Natural killer cell (primary cell): ENCODE measurements at regions not wholly inside any gene's neighbourhood (a gene's known extent, or its start where the extent isn't known, plus 50 kb on each side); places are given as distances from the start of the nearest gene placed in this dataset.

Experiments used
- ATAC-seq, 3 donors: fragments of 150-1000 bp in 2 of 3; fragments of 200-7000 bp in 1 of 3; cut with Tn5 transposase; 1 replicate in 1 of 3; 2 replicates in 2 of 3; pipeline ENCODE4 v1.10.0; 2021; ENCODE audit warnings: mild to moderate bottlenecking in 2 of 3, moderate library complexity in 2 of 3
- DNase-seq, 2 donors: peaks; one replicate each; pipeline versions ENCODE4 v3.0.0 to v3.0.0-alpha.2; 2013 to 2021; ENCODE audit warnings: mixed read lengths in 1 of 2
- H3K27ac ChIP-seq: one replicate; pipeline ENCODE4 v1.5.1; 2013; ENCODE audit warnings: mild to moderate bottlenecking, low read length
- H3K27me3 ChIP-seq: one replicate; pipeline ENCODE4 v1.6.1; 2013; ENCODE audit warnings: low read length; ENCODE audit not compliant: control insufficient read depth, insufficient read depth
- H3K36me3 ChIP-seq: one replicate; pipeline ENCODE4 v1.6.1; 2013; ENCODE audit warnings: low read length; ENCODE audit not compliant: control insufficient read depth, insufficient read depth
- H3K4me1 ChIP-seq: one replicate; pipeline ENCODE4 v1.6.1; 2013; ENCODE audit warnings: low read length; ENCODE audit not compliant: control insufficient read depth, insufficient read depth
- H3K4me3 ChIP-seq: one replicate; pipeline ENCODE4 v1.5.1; 2013; ENCODE audit warnings: low read length
- H3K9me3 ChIP-seq: one replicate; pipeline ENCODE4 v1.6.1; 2013; ENCODE audit warnings: low read length; ENCODE audit not compliant: control insufficient read depth, insufficient read depth
- H3K27ac Mint-ChIP-seq, 2 donors: one replicate each; pipeline ENCODE4 v1.8.0; 2022; ENCODE audit warnings: mild to moderate bottlenecking in 2 of 2, mixed read lengths in 2 of 2, moderate library complexity in 1 of 2
- H3K27me3 Mint-ChIP-seq, 2 donors: one replicate each; pipeline ENCODE4 v1.8.0; 2022; ENCODE audit warnings: low read depth in 2 of 2, mixed read lengths in 2 of 2
- H3K36me3 Mint-ChIP-seq: one replicate; pipeline ENCODE4 v1.8.0; 2022; ENCODE audit warnings: mixed read lengths
- H3K4me1 Mint-ChIP-seq, 2 donors: one replicate each; pipeline ENCODE4 v1.8.0; 2022; ENCODE audit warnings: mixed read lengths in 2 of 2
- H3K4me3 Mint-ChIP-seq: one replicate; pipeline ENCODE4 v1.8.0; 2022; ENCODE audit warnings: mild to moderate bottlenecking, moderate library complexity, mixed read lengths
- H3K9me3 Mint-ChIP-seq, 2 donors: one replicate each; pipeline ENCODE4 v1.8.0; 2022; ENCODE audit warnings: mixed read lengths in 2 of 2
- WGBS: methylation state at CpG from one replicate; pipeline ENCODE4 v1.1.7; 2013; ENCODE audit warnings: missing lambda C conversion rate; ENCODE audit not compliant: insufficient coverage; 5-methylcytosine and 5-hydroxymethylcytosine counted together
- intact Hi-C: fragments of 100-400 bp; cut with micrococcal nuclease; formaldehyde crosslinking; loops from one replicate; pipeline ENCODE4 v1.14.2; 2022
- TF ChIP-seq, protein P1 (sequence below): fragments of 200-600 bp; IDR thresholded peaks from one replicate; pipeline ENCODE4 v1.8.0; 2022; ENCODE audit warnings: antibody characterized with exemption

GRCh38 chr15:39487458-39487735 is 93.5 kb upstream of the THBS1 start:
- ATAC-seq (no peak), DNase-seq (no peak)
- H3K4me1 Mint-ChIP-seq: no peaks in the 10 kb centered on the region
- H3K4me3 Mint-ChIP-seq: no peak overlapping the region
- Histone ChIP-seq H3K27ac (no peak overlapping the region), H3K36me3 (no peaks in the 10 kb centered on the region), H3K4me3 (no peak overlapping the region), H3K9me3 (no peaks in the 10 kb centered on the region), H3K27me3 (no peaks in the 10 kb centered on the region), H3K4me1 (no peaks in the 10 kb centered on the region)
- TF ChIP-seq, protein P1, sequence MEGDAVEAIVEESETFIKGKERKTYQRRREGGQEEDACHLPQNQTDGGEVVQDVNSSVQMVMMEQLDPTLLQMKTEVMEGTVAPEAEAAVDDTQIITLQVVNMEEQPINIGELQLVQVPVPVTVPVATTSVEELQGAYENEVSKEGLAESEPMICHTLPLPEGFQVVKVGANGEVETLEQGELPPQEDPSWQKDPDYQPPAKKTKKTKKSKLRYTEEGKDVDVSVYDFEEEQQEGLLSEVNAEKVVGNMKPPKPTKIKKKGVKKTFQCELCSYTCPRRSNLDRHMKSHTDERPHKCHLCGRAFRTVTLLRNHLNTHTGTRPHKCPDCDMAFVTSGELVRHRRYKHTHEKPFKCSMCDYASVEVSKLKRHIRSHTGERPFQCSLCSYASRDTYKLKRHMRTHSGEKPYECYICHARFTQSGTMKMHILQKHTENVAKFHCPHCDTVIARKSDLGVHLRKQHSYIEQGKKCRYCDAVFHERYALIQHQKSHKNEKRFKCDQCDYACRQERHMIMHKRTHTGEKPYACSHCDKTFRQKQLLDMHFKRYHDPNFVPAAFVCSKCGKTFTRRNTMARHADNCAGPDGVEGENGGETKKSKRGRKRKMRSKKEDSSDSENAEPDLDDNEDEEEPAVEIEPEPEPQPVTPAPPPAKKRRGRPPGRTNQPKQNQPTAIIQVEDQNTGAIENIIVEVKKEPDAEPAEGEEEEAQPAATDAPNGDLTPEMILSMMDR: no peak
- H3K9me3 Mint-ChIP-seq: no peaks in the 10 kb centered on the region
- intact Hi-C loops: no loop called here
- peaks cover 4% of the 10 kb centered on the region for H3K36me3 Mint-ChIP-seq
- no peak overlapping the region for H3K27ac Mint-ChIP-seq
- peaks cover 27 to 43% of the 10 kb centered on the region in 2 donors for H3K27me3 Mint-ChIP-seq

DNA sequence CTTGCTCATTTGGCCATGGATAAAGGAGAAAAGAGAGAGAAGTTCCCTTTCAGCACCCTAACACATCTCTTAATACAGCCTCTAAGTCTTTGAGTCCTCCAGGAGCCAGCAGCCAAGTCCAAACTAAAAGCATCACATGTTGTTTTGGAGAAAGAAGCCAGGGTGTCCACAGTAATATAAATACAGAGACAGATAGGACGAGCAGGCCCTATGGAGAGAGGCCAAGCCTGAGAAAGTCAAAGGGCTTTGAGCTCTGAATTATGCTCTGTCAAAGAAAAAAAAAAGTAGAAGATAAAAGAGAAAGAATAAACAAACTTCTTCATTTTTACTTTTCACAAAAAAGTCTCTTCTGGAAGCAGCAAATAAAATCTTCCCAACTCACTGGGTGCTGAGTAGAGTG is 92.4 kb upstream of the THBS1 start:
- H3K36me3 Mint-ChIP-seq: no peaks in the 10 kb centered on the region
- Histone ChIP-seq H3K36me3 (no peaks in the 10 kb centered on the region), H3K4me3 (no peak overlapping the region), H3K27me3 (no peaks in the 10 kb centered on the region), H3K27ac (no peak overlapping the region), H3K4me1 (no peaks in the 10 kb centered on the region), H3K9me3 (no peaks in the 10 kb centered on the region)
- ATAC-seq: no peak
- H3K27me3 Mint-ChIP-seq: peaks cover 31 to 48% of the 10 kb centered on the region in 2 donors
- H3K27ac Mint-ChIP-seq: no peak overlapping the region
- TF ChIP-seq, protein P1: no peak
- DNase-seq: no peak
- no CpG with 5 or more reads among the region's 1 CpG for WGBS
- intact Hi-C loops: no loop called here
- peaks cover 3 to 4% of the 10 kb centered on the region in 2 donors for H3K4me1 Mint-ChIP-seq
- H3K4me3 Mint-ChIP-seq: no peak overlapping the region
- no peaks in the 10 kb centered on the region for H3K9me3 Mint-ChIP-seq

- Histone ChIP-seq H3K36me3 (no peaks in the 10 kb centered on the region), H3K9me3 (no peaks in the 10 kb centered on the region), H3K4me3 (no peak overlapping the region), H3K27me3 (no peaks in the 10 kb centered on the region), H3K27ac (no peak overlapping the region), H3K4me1 (peaks cover under 1% of the 10 kb centered on the region)
- intact Hi-C loops: no loop called here
- peaks cover 33 to 49% of the 10 kb centered on the region in 2 donors for H3K27me3 Mint-ChIP-seq
- peaks cover 7 to 8% of the 10 kb centered on the region in 2 donors for H3K4me1 Mint-ChIP-seq
- no peak for ATAC-seq
- WGBS: no CpG with 5 or more reads among the region's 1 CpG
- H3K4me3 Mint-ChIP-seq: no peak overlapping the region
- TF ChIP-seq, protein P1: no peak
- no peak overlapping the region for H3K27ac Mint-ChIP-seq
- no peaks in the 10 kb centered on the region for H3K9me3 Mint-ChIP-seq
- H3K36me3 Mint-ChIP-seq: no peaks in the 10 kb centered on the region
- DNase-seq: no peak
Observed at GRCh38 chr15:39488961-39489360, 91.9 kb upstream of the THBS1 start.

GRCh38 chr15:39491115-39491885 is 89.6 kb upstream of the THBS1 start:
- TF ChIP-seq, protein P1: no peak
- ATAC-seq (no peak), DNase-seq (no peak)
- Histone ChIP-seq H3K27me3 (peaks cover 1% of the 10 kb centered on the region), H3K27ac (no peak overlapping the region), H3K9me3 (no peaks in the 10 kb centered on the region), H3K4me3 (no peak overlapping the region), H3K4me1 (peaks cover 8% of the 10 kb centered on the region), H3K36me3 (no peaks in the 10 kb centered on the region)
- H3K27me3 Mint-ChIP-seq: peaks cover 44 to 58% of the 10 kb centered on the region in 2 donors
- no peak overlapping the region for H3K27ac Mint-ChIP-seq
- H3K9me3 Mint-ChIP-seq: no peaks in the 10 kb centered on the region
- WGBS: 87% methylated on average over 10 of the region's 12 CpGs
- no peaks in the 10 kb centered on the region for H3K36me3 Mint-ChIP-seq
- intact Hi-C loops: loop anchor here (5.0 kb wide), 1 partner anchor 64 kb away; no protein-coding TSS in a partner anchor
- no peak overlapping the region for H3K4me3 Mint-ChIP-seq
- H3K4me1 Mint-ChIP-seq: peaks cover 25 to 26% of the 10 kb centered on the region in 2 donors
